Right lobe of liver (tissue), 6 donors: ENCODE measurements at regions not wholly inside any gene's neighbourhood (a gene's known extent, or its start where the extent isn't known, plus 50 kb on each side); places are given as distances from the start of the nearest gene placed in this dataset.

ENCODE experiments used
- ATAC-seq, 4 donors: fragments of 200-7000 bp; cut with Tn5 transposase; one replicate each; pipeline ENCODE4 v1.9.1; 2020; ENCODE audit warnings: mild to moderate bottlenecking in 4 of 4, moderate library complexity in 4 of 4
- DNase-seq, 3 donors: peaks; one replicate each; pipeline ENCODE4 v3.0.0-alpha.2; 2020
- H3K27ac ChIP-seq, 3 donors: fragments of 200-600 bp; one replicate each; pipeline ENCODE4 v1.8.0; 2022
- H3K27me3 ChIP-seq, 2 donors: fragments of 200-600 bp; one replicate each; pipeline ENCODE4 v1.8.0; 2022
- H3K36me3 ChIP-seq, 4 donors: fragments of 200-600 bp; sonication (generic) in 1 of 4; one replicate each; pipeline versions ENCODE4 v1.5.1 to v1.8.0; 2017 to 2022; ENCODE audit warnings: control low read depth in 1 of 4
- H3K4me1 ChIP-seq, 4 donors: fragments of 200-600 bp; sonication (generic) in 1 of 4; one replicate each; pipeline versions ENCODE4 v1.5.1 to v1.8.0; 2017 to 2022; ENCODE audit warnings: control low read depth in 1 of 4
- H3K4me3 ChIP-seq, 3 donors: fragments of 200-600 bp; one replicate each; pipeline ENCODE4 v1.8.0; 2022
- H3K9me3 ChIP-seq, 4 donors: fragments of 200-600 bp; sonication (generic) in 1 of 4; one replicate each; pipeline versions ENCODE4 v1.5.1 to v1.8.0; 2017 to 2022; ENCODE audit warnings: control low read depth in 1 of 4
- CTCF ChIP-seq, 4 donors: fragments of 200-600 bp in 3 of 4; fragments of 450-650 bp in 1 of 4; IDR thresholded peaks; one replicate each; pipeline versions ENCODE4 v1.5.1 to v1.8.0; 2016 to 2022; ENCODE audit warnings: antibody characterized with exemption in 4 of 4, mild to moderate bottlenecking in 2 of 4
- POLR2A ChIP-seq: fragments of 450-650 bp; IDR thresholded peaks from one replicate; pipeline ENCODE4 v1.6.1; 2017; ENCODE audit warnings: antibody characterized with exemption, mild to moderate bottlenecking
- WGBS: methylation state at CpG from one replicate; pipeline ENCODE4 v1.1.6; 2018; ENCODE audit warnings: low coverage, low lambda C conversion rate; ENCODE audit not compliant: insufficient coverage; ENCODE audit errors: missing lambda C conversion rate; 5-methylcytosine and 5-hydroxymethylcytosine counted together
- intact Hi-C, 2 donors: fragments of 100-400 bp; cut with DNase I; formaldehyde crosslinking; loops; one replicate each; pipeline versions ENCODE4 v1.11.2 to v1.14.1; 2022
- donor health status: DM: no; HTN: yes; CAD: no.
- donor health status: DM: no; HTN: no; CAD: no.
- donor health status: DM: no; HTN: no; CAD: no.
- donor health status: DM: no; HTN: yes; CAD: no.
- donor health status: DM: no; HTN: yes; CAD: no.

- intact Hi-C loops: no loop called here
- ATAC-seq: peak in 1 of 4 donors; percentile 57
- Histone ChIP-seq H3K4me3 (no peak overlapping the region), H3K27ac (no peak overlapping the region), H3K9me3 (no peaks in the 10 kb centered on the region), H3K36me3 (no peaks in the 10 kb centered on the region), H3K27me3 (no peaks in the 10 kb centered on the region), H3K4me1 (no peaks in the 10 kb centered on the region)
- 92% methylated on average over 2 of the region's 2 CpGs for WGBS
- TF ChIP-seq POLR2A (no peak), CTCF (IDR thresholded peaks at IDR 0.05) (no peak)
- no peak for DNase-seq
Observed at GRCh38 chr5:143738417-143739401, 73.3 kb upstream of the HMHB1 start.

- Histone ChIP-seq H3K36me3 (no peaks in the 10 kb centered on the region), H3K4me1 (no peaks in the 10 kb centered on the region), H3K9me3 (no peaks in the 10 kb centered on the region), H3K4me3 (no peak overlapping the region), H3K27me3 (no peaks in the 10 kb centered on the region), H3K27ac (no peak overlapping the region)
- DNase-seq (no peak), ATAC-seq (no peak)
- 41% methylated on average over 2 of the region's 3 CpGs for WGBS
- TF ChIP-seq CTCF (IDR thresholded peaks at IDR 0.05) (no peak), POLR2A (no peak)
- intact Hi-C loops: no loop called here
Observed at GRCh38 chr5:143737062-143737461, 74.9 kb upstream of the HMHB1 start.

GRCh38 chr5:143734456-143734780 is 77.5 kb upstream of the HMHB1 start:
- Histone ChIP-seq H3K9me3 (no peaks in the 10 kb centered on the region), H3K4me3 (no peak overlapping the region), H3K27me3 (no peaks in the 10 kb centered on the region), H3K4me1 (peaks cover 0 to 13% (median 0%) of the 10 kb centered on the region in 4 donors), H3K27ac (no peak overlapping the region), H3K36me3 (no peaks in the 10 kb centered on the region)
- intact Hi-C loops: no loop called here
- WGBS: 91% methylated on average over 3 of the region's 3 CpGs
- no peak for DNase-seq
- ATAC-seq: no peak
- no peak for TF ChIP-seq CTCF (IDR thresholded peaks at IDR 0.05)
- TF ChIP-seq POLR2A: no peak

GRCh38 chr5:143733665-143734455 is 78.1 kb upstream of the HMHB1 start:
- Histone ChIP-seq H3K27ac (no peak overlapping the region), H3K27me3 (no peaks in the 10 kb centered on the region), H3K4me3 (no peak overlapping the region), H3K36me3 (no peaks in the 10 kb centered on the region), H3K9me3 (no peaks in the 10 kb centered on the region), H3K4me1 (peaks cover 0 to 13% (median 0%) of the 10 kb centered on the region in 4 donors)
- WGBS: 81% methylated on average over 6 of the region's 6 CpGs
- no peak for ATAC-seq
- intact Hi-C loops: no loop called here
- no peak for DNase-seq
- no peak for TF ChIP-seq CTCF (IDR thresholded peaks at IDR 0.05)
- TF ChIP-seq POLR2A: no peak
